ENCODE measurements at regions not wholly inside any gene's neighbourhood (a gene's known extent, or its start where the extent isn't known, plus 50 kb on each side); places are given as distances from the start of the nearest gene placed in this dataset.

DNA sequence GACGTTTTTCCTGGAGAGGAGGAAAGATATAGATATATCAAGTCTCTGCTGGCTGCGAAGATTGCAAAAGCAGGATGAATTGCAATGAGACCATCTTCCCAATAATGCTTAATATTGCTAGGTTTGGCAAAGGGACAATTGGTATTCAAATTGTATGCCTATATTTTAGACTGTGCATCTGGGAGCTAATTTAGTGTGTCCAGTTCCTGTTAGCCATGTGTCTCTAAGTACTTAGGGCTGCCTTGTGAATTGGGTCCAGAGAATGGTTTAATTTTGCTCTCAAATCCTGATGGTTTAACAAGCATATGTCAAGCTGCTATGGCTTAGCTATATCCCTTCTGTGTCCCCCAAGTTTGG, 97.6 kb upstream of the ZNF366 start:
- TF ChIP-seq, protein P1, sequence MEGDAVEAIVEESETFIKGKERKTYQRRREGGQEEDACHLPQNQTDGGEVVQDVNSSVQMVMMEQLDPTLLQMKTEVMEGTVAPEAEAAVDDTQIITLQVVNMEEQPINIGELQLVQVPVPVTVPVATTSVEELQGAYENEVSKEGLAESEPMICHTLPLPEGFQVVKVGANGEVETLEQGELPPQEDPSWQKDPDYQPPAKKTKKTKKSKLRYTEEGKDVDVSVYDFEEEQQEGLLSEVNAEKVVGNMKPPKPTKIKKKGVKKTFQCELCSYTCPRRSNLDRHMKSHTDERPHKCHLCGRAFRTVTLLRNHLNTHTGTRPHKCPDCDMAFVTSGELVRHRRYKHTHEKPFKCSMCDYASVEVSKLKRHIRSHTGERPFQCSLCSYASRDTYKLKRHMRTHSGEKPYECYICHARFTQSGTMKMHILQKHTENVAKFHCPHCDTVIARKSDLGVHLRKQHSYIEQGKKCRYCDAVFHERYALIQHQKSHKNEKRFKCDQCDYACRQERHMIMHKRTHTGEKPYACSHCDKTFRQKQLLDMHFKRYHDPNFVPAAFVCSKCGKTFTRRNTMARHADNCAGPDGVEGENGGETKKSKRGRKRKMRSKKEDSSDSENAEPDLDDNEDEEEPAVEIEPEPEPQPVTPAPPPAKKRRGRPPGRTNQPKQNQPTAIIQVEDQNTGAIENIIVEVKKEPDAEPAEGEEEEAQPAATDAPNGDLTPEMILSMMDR (IDR thresholded peaks at IDR 0.05) = no peak
- TF ChIP-seq POLR2A (IDR thresholded peaks at IDR 0.05) = no peak

Measured in lower leg skin (tissue), 3 donors.